T-cell (primary cell): ENCODE measurements at regions not wholly inside any gene's neighbourhood (a gene's known extent, or its start where the extent isn't known, plus 50 kb on each side); places are given as distances from the start of the nearest gene placed in this dataset.

Experiments
- ATAC-seq, 4 experiments: fragments of 200-7000 bp in 3 of 4; fragments of 150-1000 bp in 1 of 4; cut with Tn5 transposase; replicated peaks in 1 of 4; 1 replicate in 3 of 4; 2 replicates in 1 of 4; pipeline ENCODE4 v1.10.0; 2021; ENCODE audit warnings: moderate library complexity in 3 of 4, mild to moderate bottlenecking in 2 of 4, moderate number of reproducible peaks in 1 of 4
- CTCF ChIA-PET, 2 donors: fragments of 300-600 bp; sonication (Branson Sonifier 250); formaldehyde crosslinking; loops; one replicate each; lab custom pipeline; 2022; ENCODE audit warnings: antibody characterized with exemption in 2 of 2; lab: Charles Lee
- POLR2A ChIA-PET, 2 donors: fragments of 300-600 bp; sonication (Branson Sonifier 250); formaldehyde crosslinking; loops; one replicate each; lab custom pipeline; 2022; ENCODE audit warnings: antibody characterized with exemption in 2 of 2; lab: Charles Lee
- DNase-seq, 35 experiments: peaks; one replicate each; pipeline versions ENCODE4 v3.0.0 to v3.0.0-alpha.2; 2013 to 2023
- H3K27ac ChIP-seq: one replicate; pipeline ENCODE4 v1.5.1; 2013; ENCODE audit warnings: low read length
- H3K27me3 ChIP-seq, 2 experiments: replicated peaks in 1 of 2; 1 replicate in 1 of 2; 2 replicates in 1 of 2; pipeline versions ENCODE4 v1.6.1 to v1.7.0; 2013; ENCODE audit warnings: low read length in 1 of 2, mixed read lengths in 1 of 2; ENCODE audit not compliant: control insufficient read depth in 2 of 2, insufficient read depth in 2 of 2; ENCODE audit errors: extremely low read depth in 1 of 2
- H3K36me3 ChIP-seq, 2 donors: 1 replicate in 1 of 2; 2 replicates in 1 of 2; pipeline versions ENCODE4 v1.6.1 to v1.7.0; 2013; ENCODE audit warnings: low read length in 1 of 2; ENCODE audit not compliant: control insufficient read depth in 2 of 2, insufficient read depth in 1 of 2; ENCODE audit errors: extremely low read depth in 1 of 2
- H3K4me1 ChIP-seq, 2 experiments: 1 replicate in 1 of 2; 2 replicates in 1 of 2; pipeline versions ENCODE4 v1.6.1 to v1.7.0; 2013; ENCODE audit warnings: low read length in 2 of 2, mixed read lengths in 1 of 2; ENCODE audit not compliant: insufficient read depth in 2 of 2, control insufficient read depth in 1 of 2; ENCODE audit errors: extremely low read depth in 1 of 2
- H3K4me3 ChIP-seq, 2 donors: 1 replicate in 1 of 2; 2 replicates in 1 of 2; pipeline versions ENCODE4 v1.5.1 to v1.7.0; 2013; ENCODE audit warnings: mild to moderate bottlenecking in 2 of 2, low read length in 1 of 2, moderate library complexity in 1 of 2; ENCODE audit not compliant: control insufficient read depth in 1 of 2; ENCODE audit errors: extremely low read depth in 1 of 2
- H3K9me3 ChIP-seq: 2 replicates; pipeline ENCODE4 v1.7.0; 2013
- H3K27ac Mint-ChIP-seq, 2 donors: one replicate each; pipeline ENCODE4 v1.8.0; 2020 to 2021; ENCODE audit warnings: mild to moderate bottlenecking in 2 of 2, mixed read lengths in 2 of 2
- H3K27me3 Mint-ChIP-seq, 2 donors: one replicate each; pipeline ENCODE4 v1.8.0; 2021 to 2022; ENCODE audit warnings: mixed read lengths in 2 of 2
- H3K36me3 Mint-ChIP-seq: one replicate; pipeline ENCODE4 v1.8.0; 2021; ENCODE audit warnings: mixed read lengths
- H3K4me1 Mint-ChIP-seq, 3 donors: one replicate each; pipeline ENCODE4 v1.8.0; 2020 to 2022; ENCODE audit warnings: mixed read lengths in 3 of 3, mild to moderate bottlenecking in 1 of 3
- H3K4me3 Mint-ChIP-seq, 3 donors: one replicate each; pipeline ENCODE4 v1.8.0; 2020 to 2022; ENCODE audit warnings: mild to moderate bottlenecking in 3 of 3, mixed read lengths in 3 of 3, moderate library complexity in 3 of 3
- H3K9me3 Mint-ChIP-seq, 3 donors: one replicate each; pipeline ENCODE4 v1.8.0; 2020 to 2022; ENCODE audit warnings: mixed read lengths in 3 of 3
- WGBS: methylation state at CpG from one replicate; pipeline ENCODE4 v1.1.5; 2013; ENCODE audit warnings: missing lambda C conversion rate; ENCODE audit not compliant: insufficient coverage; 5-methylcytosine and 5-hydroxymethylcytosine counted together

DNA sequence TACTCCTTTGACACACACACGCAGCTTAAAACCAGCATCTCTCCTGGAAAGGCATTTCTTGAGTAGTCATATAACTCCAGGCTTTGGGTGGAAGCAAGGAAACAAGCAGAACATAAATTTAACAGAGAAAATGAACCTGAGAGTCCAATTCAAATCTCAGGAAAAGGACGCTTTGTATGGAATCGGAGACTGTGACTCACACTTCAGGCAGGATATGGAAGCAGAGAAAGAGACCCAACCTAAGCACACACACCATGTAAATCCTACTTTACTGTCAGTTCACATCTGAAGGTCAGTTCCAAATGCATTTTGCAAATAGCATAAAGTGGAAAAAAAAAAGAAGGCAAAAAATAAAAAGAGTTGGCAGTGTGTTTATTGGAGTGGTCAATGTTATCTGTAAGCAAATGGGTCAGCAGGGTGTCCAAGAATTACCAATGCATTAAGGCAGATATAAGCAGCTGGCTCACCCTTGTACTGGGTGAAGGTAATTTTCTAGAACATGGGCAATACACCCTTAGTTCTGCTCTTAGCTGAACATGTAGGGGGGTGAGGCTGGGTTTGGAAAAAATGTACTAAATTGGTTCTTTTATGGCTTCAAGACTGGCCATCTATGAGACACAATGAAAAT is 283.7 kb upstream of the NT5E start:
- H3K27ac ChIP-seq, result no peak overlapping the region
- Mint-ChIP-seq H3K27ac (no peak overlapping the region), H3K36me3 (no peaks in the 10 kb centered on the region), H3K9me3 (peaks cover 2 to 4% (median 3%) of the 10 kb centered on the region in 3 donors), H3K4me1 (no peaks in the 10 kb centered on the region), H3K4me3 (no peak overlapping the region), H3K27me3 (no peaks in the 10 kb centered on the region)
- H3K27me3 ChIP-seq, result no peaks in the 10 kb centered on the region
- no peaks in the 10 kb centered on the region for H3K4me1 ChIP-seq
- no peaks in the 10 kb centered on the region for H3K36me3 ChIP-seq
- WGBS, result 90% methylated on average over 2 of the region's 3 CpGs
- no peak for ATAC-seq
- ChIA-PET POLR2A (no interaction called here), CTCF (no interaction called here)
- H3K4me3 ChIP-seq, result no peak overlapping the region
- no peaks in the 10 kb centered on the region for H3K9me3 ChIP-seq
- DNase-seq, result no peak

DNA sequence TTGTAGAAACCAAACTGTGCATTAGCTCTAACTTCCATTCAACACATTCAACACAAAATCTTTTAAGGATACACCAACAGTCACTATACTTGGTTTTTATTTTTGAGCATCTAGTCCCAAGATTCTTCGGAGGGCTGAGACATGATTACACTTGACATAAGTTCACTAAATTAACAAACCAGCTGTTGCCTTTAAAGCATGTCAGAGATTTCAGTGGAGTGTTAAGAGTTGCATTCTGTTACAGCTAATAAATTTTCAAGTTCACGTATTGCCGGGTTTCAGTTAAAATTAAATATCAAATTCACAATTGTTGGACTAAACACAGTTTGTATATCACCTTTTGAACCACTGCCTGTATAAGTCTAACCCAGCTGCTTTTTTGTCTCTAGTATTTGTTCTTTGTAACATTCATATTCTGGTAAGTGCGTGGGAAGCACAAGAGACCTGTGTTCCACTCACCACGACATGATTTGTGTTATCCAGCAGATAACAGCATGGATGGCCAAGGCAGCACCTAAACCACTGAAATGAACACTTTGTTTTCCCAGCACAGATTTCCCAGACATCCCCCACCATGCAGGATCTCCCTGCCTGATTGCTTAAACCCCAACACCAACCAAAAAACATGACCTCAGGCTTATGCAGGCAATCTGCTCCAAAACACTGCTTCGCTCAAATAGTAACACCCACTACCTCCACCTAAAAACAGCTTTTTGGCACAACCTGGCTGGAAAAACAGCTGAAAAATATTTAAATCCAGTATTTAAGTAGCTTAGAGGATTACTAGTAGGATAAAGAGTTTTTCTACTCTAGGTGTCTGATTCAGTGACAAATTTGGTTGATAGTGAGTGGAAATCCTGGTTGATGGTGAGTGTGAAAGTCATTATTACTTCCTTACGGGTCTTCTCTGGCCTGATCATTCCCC is 286.5 kb upstream of the NT5E start:
- H3K4me3 ChIP-seq, result no peak overlapping the region
- 100% methylated on average over 1 of the region's 7 CpGs for WGBS
- Mint-ChIP-seq H3K4me1 (no peaks in the 10 kb centered on the region), H3K27ac (no peak overlapping the region), H3K9me3 (peaks cover 2 to 4% (median 3%) of the 10 kb centered on the region in 3 donors), H3K4me3 (no peak overlapping the region), H3K36me3 (no peaks in the 10 kb centered on the region), H3K27me3 (no peaks in the 10 kb centered on the region)
- no peak overlapping the region for H3K27ac ChIP-seq
- DNase-seq, result no peak
- CTCF ChIA-PET, result no interaction called here
- no peaks in the 10 kb centered on the region for H3K27me3 ChIP-seq
- ATAC-seq, result no peak
- no peaks in the 10 kb centered on the region for H3K36me3 ChIP-seq
- no peaks in the 10 kb centered on the region for H3K9me3 ChIP-seq
- POLR2A ChIA-PET, result no interaction called here
- no peaks in the 10 kb centered on the region for H3K4me1 ChIP-seq

DNA sequence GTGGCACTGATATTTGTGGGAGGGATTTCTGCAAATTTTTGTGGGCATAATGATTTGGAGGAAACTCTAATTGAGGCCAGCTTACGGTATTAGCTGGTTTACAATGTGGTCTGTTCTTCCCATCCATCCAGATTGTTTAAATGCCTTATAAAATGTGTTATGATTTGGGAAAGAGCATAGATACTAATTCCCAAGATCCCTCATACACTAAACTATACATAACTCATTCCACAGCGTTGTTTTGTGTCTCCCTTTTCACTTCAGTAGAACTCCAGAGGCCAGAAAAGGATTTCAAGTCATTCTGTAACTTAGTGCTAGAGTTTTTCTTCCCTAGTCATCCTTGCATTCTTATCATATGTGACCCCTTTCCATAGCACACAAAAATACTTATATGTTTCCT is 292.6 kb upstream of the NT5E start:
- no peaks in the 10 kb centered on the region for H3K27me3 Mint-ChIP-seq
- no peak overlapping the region for H3K27ac ChIP-seq
- DNase-seq, result no peak
- POLR2A ChIA-PET, result no interaction called here
- peaks cover 0 to 4% (median 2%) of the 10 kb centered on the region in 3 donors for H3K9me3 Mint-ChIP-seq
- WGBS, result no CpG with 5 or more reads among the region's 2 CpGs
- no peak overlapping the region for H3K4me3 Mint-ChIP-seq
- H3K36me3 Mint-ChIP-seq, result no peaks in the 10 kb centered on the region
- CTCF ChIA-PET, result no interaction called here
- ATAC-seq, result no peak
- H3K4me1 Mint-ChIP-seq, result no peaks in the 10 kb centered on the region
- H3K9me3 ChIP-seq, result no peaks in the 10 kb centered on the region
- no peaks in the 10 kb centered on the region for H3K36me3 ChIP-seq
- H3K4me1 ChIP-seq, result no peaks in the 10 kb centered on the region
- no peaks in the 10 kb centered on the region for H3K27me3 ChIP-seq
- H3K27ac Mint-ChIP-seq, result no peak overlapping the region
- no peak overlapping the region for H3K4me3 ChIP-seq

DNA sequence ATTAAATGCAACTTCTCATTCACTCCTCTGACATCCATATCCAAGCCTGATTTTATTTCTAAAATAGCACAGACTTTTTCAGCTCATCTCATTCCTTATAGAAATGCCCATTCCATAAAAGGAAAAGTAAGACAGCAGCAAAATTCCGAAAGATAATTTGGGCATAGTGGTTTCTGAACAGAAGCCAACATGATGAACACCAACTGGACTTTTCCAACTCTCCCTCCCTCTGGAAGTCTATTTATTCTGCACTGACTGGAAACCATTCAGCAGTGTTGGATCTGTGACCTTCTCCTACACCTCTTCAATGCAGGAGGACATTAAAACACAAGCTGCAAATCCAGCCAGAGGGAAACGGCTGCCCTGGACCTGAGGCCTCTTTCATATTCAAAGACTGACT is 306.2 kb upstream of the NT5E start:
- DNase-seq, result no peak

DNA sequence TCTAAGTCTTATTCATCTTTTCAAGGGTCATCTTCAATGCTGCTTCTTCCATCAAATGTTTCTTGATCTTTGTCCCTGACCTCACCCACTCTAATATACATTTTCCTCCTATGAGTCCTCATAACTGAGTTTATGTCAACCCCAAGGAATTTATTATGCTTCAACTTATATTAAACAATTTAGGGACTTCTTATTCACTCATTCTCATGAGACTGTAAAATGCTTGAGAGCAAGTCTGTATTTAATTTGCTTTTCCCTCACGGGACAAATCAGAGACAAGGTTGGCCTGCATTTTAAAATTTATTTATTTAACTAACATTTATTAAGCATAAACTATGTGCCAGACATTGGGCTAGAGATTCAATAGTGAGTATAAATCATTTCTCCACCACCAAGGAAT is 312.0 kb upstream of the NT5E start:
- H3K4me1 ChIP-seq, result no peaks in the 10 kb centered on the region
- no CpG with 5 or more reads among the region's 1 CpG for WGBS
- Mint-ChIP-seq H3K4me1 (no peaks in the 10 kb centered on the region), H3K36me3 (no peaks in the 10 kb centered on the region), H3K4me3 (no peak overlapping the region), H3K27ac (no peak overlapping the region), H3K9me3 (peaks cover 0 to 6% (median 3%) of the 10 kb centered on the region in 3 donors), H3K27me3 (peaks cover 0 to 3% of the 10 kb centered on the region in 2 donors)
- no peaks in the 10 kb centered on the region for H3K36me3 ChIP-seq
- ATAC-seq (no peak), DNase-seq (no peak)
- no peak overlapping the region for H3K4me3 ChIP-seq
- no peaks in the 10 kb centered on the region for H3K9me3 ChIP-seq
- CTCF ChIA-PET, result no interaction called here
- no peaks in the 10 kb centered on the region for H3K27me3 ChIP-seq
- no peak overlapping the region for H3K27ac ChIP-seq
- POLR2A ChIA-PET, result interaction anchor here in 1 of 2 donors (0.6 kb wide), 1 partner anchor 241 kb away, joined by 5 read pairs; no protein-coding TSS in a partner anchor

More for the DNA sequence above, 306.2 kb upstream of the NT5E start:
- Histone ChIP-seq H3K27ac (no peak overlapping the region), H3K4me3 (no peak overlapping the region), H3K27me3 (no peaks in the 10 kb centered on the region), H3K4me1 (no peaks in the 10 kb centered on the region), H3K36me3 (no peaks in the 10 kb centered on the region), H3K9me3 (no peaks in the 10 kb centered on the region)
- WGBS, result 83% methylated on average over 1 of the region's 2 CpGs
- POLR2A ChIA-PET, result no interaction called here
- no peaks in the 10 kb centered on the region for H3K4me1 Mint-ChIP-seq
- H3K27ac Mint-ChIP-seq, result no peak overlapping the region
- H3K27me3 Mint-ChIP-seq, result no peaks in the 10 kb centered on the region
- CTCF ChIA-PET, result no interaction called here
- no peaks in the 10 kb centered on the region for H3K36me3 Mint-ChIP-seq
- ATAC-seq, result no peak
- H3K9me3 Mint-ChIP-seq, result peaks cover 4 to 12% (median 11%) of the 10 kb centered on the region in 3 donors
- H3K4me3 Mint-ChIP-seq, result no peak overlapping the region

DNA sequence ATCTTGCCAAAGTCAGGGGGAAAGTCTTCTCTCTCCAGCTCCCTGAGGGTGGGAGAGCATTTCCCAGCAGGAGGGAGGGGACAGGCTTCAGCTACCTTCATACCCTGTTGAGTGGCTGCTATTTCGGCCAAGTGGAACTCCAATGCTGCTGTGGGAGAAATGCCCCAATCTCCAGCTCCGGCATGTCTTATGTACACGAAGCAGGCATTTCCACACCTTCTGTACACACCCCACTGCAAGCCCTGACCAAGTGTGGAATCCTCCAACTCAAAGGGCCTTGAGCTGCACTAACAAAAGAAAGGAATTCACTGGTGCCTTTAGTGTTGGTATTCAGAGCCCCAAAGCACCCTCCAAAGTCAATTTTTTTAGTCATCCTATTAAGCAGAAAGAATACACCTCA is 313.6 kb upstream of the NT5E start:
- Mint-ChIP-seq H3K27me3 (peaks cover 0 to 3% of the 10 kb centered on the region in 2 donors), H3K9me3 (peaks cover 0 to 6% (median 3%) of the 10 kb centered on the region in 3 donors), H3K36me3 (no peaks in the 10 kb centered on the region), H3K4me3 (no peak overlapping the region), H3K4me1 (no peaks in the 10 kb centered on the region), H3K27ac (no peak overlapping the region)
- H3K9me3 ChIP-seq, result no peaks in the 10 kb centered on the region
- no peak overlapping the region for H3K27ac ChIP-seq
- no peaks in the 10 kb centered on the region for H3K36me3 ChIP-seq
- H3K4me1 ChIP-seq, result no peaks in the 10 kb centered on the region
- DNase-seq, result no peak
- H3K4me3 ChIP-seq, result no peak overlapping the region
- no peak for ATAC-seq
- WGBS, result 74% methylated on average over 3 of the region's 3 CpGs
- CTCF ChIA-PET, result no interaction called here
- POLR2A ChIA-PET, result no interaction called here
- H3K27me3 ChIP-seq, result no peaks in the 10 kb centered on the region
